ENCODE measurements at regions not wholly inside any gene's neighbourhood (a gene's known extent, or its start where the extent isn't known, plus 50 kb on each side); places are given as distances from the start of the nearest gene placed in this dataset.

DNA sequence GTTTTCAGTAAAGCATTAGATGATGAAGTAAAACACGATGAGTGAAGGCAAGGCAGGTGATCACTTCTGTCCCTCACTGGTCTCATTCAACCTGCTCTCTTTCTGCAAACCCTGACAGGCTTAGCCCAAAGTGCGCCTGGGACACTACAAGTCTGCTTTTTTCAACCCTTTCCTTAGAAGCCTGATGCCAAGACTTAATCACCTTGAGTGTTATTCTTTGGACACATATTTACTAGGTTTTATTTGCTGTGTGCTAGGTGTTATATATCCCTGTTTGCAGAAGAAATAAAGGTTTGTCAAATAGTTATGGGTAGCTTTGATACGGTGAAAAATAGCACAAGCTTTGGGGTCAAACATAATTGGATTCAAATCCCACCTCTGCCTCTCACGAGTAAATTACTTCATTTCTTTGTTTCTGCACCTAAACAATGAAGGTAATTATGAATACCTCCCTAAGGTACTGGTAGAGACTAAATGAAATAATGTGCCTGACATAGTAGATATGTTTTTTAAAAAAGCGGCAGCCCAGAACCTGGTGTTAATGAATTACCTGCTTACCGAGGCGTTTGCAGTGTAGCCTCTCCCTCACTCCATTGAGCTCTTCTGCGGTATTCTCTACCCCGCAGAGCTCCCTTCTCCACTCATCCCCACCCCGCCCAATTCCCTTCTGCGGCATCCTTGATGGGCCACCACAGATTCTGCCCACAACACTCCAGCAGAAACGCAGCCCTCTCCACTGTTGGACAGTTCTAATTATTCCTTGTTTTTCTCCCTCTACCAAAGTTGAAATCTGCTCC, 269.0 kb upstream of the TPM1 start:
- no peak for DNase-seq (ENCODE audit: low read depth in 2 of 2)

DNA sequence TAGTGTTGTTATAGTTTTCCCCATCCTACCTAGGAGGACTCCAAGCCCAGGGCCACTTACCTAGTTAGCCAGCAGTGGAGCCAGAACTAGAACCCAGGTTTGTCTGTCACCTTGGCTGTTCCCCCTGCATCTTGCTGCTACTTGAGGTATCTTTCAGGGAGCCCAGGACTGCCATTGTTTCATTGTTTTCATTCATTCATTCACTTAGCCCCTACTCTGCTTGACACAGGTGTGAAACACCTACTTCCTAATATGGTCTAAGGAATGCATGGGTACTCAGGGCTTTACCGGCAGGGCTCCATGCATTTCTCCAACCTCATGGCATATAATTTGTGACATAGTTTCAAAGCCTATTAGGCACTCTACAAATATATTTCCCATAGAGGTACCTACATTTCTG, 266.6 kb upstream of the TPM1 start:
- no peak for DNase-seq (ENCODE audit: low read depth in 2 of 2)

- DNase-seq (ENCODE audit: low read depth in 2 of 2), result no peak
Observed at GRCh38 chr15:62777671-62778070, 264.9 kb upstream of the TPM1 start.

- DNase-seq (ENCODE audit: low read depth in 2 of 2), result no peak
Observed at GRCh38 chr15:62779036-62779770, 263.3 kb upstream of the TPM1 start.

- no peak for DNase-seq (ENCODE audit: low read depth in 2 of 2)
Observed at GRCh38 chr15:62779899-62780298, 262.6 kb upstream of the TPM1 start.

GRCh38 chr15:62781081-62781497, 261.5 kb upstream of the TPM1 start:
- no peak for DNase-seq (ENCODE audit: low read depth in 2 of 2)

DNA sequence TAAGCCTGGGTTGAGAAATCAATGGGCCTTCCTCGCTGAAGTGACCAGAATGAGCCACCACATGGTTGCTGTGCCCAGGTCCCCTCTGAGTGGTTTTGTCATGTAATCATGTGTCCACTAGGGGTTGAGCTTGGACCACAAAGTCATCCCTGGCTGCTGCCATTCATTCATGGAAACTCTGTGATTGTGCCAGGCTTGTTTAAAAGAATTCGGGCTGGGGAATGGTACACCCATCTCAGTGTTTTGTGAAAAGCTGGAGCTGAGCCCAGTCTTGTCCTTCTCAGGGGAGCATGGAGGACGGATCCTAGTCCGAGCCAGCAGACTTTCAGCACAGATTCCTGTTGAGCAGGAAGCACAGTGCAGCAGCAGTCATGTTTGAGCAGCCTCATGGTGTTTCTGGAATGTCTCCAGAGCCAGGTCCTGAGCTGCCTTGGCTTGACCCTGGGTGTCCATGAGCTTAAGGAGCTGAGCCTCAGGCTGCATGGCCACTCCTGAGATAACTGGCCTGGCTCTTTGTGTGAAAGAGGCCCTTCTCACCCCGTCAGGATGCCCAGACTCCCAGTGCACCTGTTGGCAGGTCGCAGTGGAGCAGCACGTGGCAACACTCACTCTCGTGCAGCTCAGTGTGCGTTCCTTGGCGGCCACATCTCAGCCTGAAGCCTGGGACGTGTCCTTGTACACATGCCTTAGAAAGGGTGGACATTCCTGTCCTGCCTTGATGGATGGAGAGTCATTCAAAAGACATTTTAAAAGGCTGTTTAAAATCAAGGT, 260.3 kb upstream of the TPM1 start:
- no peak for DNase-seq (ENCODE audit: low read depth in 2 of 2)

DNA sequence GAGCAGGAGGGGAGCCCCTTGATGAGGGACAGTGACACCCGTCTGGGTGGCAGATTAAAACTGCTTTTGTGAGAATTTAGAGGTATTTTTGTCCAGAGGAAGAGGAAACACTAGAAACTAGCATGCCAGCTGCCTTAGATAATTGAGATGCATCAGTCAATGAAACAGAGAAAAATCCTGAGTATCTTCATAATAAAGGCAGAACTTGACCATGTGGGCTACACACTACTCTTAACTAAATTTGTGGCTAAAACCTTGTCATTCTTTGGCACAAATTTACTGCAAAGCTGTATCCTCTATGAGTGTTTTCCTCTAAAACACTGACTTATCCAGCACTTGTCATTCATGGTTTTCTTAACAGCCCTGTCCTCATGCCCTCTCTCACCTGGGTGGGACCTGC, 259.7 kb upstream of the TPM1 start:
- DNase-seq (ENCODE audit: low read depth in 2 of 2), result no peak

- no peak for DNase-seq (ENCODE audit: low read depth in 2 of 2)
Observed at GRCh38 chr15:62783303-62783957, 259.1 kb upstream of the TPM1 start.

- DNase-seq (ENCODE audit: low read depth in 2 of 2), result no peak
Observed at GRCh38 chr15:62785881-62786828, 256.4 kb upstream of the TPM1 start.

GRCh38 chr15:62787401-62787800, 255.1 kb upstream of the TPM1 start:
- no peak for DNase-seq (ENCODE audit: low read depth in 2 of 2)

DNA sequence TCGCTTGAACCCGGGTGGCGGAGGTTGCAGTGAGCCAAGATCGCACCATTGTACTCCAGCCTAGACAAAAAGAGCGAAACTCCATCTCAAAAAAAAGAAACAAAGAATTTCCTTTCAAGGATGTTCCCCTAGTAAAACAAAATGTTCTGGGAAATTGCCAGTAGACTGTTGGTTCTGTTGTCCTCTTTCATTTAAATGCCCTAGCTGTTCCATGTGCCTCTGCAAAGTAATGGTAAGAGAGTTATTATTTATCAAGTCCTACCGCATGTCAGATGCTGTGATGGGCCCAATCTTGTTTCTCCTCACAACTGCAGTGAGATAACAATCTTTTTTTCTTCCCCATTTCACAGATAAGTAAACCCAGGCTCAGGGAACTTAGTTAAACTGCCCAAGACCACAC, 254.3 kb upstream of the TPM1 start:
- DNase-seq (ENCODE audit: low read depth in 2 of 2), result no peak

DNA sequence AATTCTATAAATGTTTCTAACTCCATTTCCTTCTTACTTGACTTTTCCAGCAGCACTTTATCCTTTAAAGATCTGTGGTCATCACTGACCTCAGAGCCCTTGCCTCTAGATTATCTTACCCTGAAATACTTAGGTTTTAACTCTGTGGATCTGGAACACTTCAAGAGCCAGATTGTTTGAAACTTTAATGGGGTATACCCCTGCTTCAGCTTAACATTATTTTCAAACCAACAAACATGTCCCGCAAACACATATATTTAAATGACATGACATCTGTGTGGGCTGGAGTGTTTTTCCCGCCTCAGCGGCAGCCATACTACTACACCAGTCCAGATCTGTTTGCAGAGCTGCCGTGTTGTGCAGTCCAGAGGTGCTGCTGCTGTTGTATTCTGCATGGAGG, 252.0 kb upstream of the TPM1 start:
- no peak for DNase-seq (ENCODE audit: low read depth in 2 of 2)

GRCh38 chr15:62791694-62792093, 250.9 kb upstream of the TPM1 start:
- DNase-seq (ENCODE audit: low read depth in 2 of 2), result no peak

DNA sequence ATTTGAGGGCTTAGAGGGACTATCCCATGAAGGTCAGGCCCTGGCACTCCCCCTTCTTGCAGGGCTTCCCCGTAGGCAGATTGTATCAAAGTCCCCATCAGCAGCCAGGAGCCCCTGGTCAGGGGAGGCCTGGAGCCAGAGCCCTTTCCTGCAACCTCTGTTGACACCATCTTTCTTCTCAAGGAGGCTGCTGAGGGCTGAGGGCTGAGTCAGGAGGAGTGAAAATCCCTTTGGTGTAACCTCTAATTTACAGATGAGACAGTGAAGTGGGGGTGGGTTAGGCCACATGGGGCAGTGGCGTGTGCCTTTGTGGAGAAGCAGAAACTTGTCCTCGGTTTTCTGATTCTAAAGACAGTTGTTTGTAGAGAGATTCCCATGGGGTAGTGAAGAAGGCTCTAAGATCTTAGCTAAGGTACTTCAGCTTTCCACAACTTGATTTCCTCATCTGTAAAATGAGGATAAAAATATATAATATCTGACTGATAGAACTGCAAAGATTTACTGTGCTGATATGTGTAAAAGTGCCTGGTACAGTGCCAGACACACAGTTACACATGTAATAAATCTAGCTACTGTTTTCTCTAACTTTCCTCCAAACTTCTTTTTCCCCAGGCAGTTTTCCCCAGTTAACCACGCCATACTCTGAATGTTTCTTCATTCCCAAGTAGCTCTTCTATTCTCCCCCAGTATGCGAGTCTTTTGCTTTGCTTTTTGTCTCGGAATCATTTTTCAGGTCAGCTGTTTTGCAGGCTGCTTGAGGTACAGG, 249.4 kb upstream of the TPM1 start:
- no peak for DNase-seq (ENCODE audit: low read depth in 2 of 2)

- DNase-seq (ENCODE audit: low read depth in 2 of 2), result no peak
Observed at GRCh38 chr15:62793752-62794144, 248.8 kb upstream of the TPM1 start.

DNA sequence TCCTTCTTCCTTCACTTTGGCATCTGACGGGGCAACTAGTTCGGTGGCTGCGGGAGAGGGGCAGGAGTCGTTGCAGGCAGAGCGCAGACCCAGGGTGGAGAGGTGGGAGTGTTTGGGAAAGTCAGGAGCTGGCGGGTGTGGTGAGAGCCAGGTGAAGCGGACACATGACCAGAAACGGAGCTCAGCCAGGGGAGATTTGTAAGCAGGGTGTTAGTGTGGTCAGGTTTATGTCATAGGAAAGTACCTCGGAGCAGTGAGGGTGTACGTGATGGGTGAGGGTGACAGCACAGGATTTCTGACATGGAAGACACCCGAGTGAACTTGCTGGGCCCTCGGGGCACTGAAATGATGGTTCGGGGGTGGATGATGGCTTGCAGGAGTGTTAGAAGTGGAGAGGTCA, 247.4 kb upstream of the TPM1 start:
- no peak for DNase-seq (ENCODE audit: low read depth in 2 of 2)

GRCh38 chr15:62795700-62796695, 246.5 kb upstream of the TPM1 start:
- no peak for DNase-seq (ENCODE audit: low read depth in 2 of 2)

DNA sequence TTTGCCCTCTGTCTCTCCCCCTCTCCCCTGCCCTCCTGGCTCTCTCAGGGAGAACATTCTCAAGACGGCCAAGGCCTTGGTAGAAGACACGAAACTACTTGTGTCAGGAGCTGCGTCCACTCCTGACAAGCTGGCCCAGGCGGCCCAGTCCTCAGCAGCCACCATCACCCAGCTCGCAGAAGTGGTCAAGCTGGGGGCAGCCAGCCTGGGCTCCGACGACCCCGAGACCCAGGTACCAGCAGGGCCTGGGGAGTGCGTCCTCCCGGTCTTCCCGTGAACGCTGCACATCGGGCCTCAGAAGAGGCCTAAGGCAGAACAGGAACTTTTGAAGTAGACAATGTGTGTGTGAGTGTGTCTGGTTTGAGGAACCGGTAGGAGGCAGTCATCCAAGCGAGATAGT, 245.4 kb upstream of the TPM1 start:
- DNase-seq (ENCODE audit: low read depth in 2 of 2), result no peak
